Ureter (tissue), 1 donor: ENCODE measurements at regions not wholly inside any gene's neighbourhood (a gene's known extent, or its start where the extent isn't known, plus 50 kb on each side); places are given as distances from the start of the nearest gene placed in this dataset.

Experiments
- DNase-seq: peaks from one replicate; pipeline ENCODE4 v3.0.0-alpha.2; 2020; ENCODE audit warnings: low spot score
- donor health status: DM: yes; HTN: yes; CAD: no.

DNA sequence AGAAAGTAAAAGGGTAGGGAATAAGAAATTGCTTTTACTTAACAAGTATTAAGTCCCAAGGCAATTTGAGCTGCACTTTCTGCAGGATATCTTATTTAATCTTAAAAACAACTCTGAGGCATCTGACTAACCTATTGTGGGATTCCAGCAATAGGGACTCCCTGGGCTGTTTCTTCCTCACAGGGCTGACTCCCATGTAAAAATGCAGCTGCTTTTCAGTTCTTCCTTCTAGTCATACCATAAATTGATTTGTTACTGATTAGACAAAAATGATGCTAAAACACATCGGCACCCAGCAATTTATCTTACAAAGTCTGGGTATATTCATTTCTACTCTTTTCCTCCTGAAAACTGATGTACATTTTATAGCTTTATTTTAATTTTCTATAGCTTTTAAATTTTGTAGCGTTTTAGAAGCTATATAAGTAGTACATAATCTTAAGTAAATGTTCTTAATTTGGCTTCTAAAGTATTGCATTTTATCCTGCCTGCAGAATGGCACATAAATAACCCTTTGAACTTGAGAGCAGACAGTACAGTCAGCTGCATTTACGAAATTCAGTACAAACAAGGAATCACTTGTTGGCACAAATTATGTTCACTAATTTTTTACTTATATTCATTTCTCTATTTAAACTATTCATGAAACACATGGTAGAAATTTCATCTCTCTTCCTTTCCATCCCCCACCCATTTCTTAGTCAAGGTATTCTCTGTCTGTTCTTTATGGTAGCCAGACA is 102.4 kb upstream of the FRY start:
- DNase-seq = no peak

DNA sequence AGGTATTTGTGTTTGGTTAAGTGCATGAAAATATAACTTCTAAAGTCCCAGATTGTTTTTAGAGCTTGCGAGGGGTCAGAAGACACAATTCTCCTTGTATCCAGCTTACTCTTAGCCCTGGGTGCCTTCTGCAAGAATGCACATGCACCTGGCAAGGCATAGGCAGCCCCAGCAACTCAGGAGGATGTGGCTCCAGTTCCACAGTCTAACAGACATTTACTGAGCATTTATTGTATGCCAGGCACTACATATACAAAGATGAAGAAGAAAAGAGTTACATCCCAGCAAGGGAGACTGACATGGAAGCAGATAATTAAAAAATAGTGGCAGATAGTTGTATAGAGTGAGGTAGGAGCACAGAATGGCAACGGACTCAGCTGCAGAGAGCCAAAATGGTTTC is 101.1 kb upstream of the FRY start:
- no peak for DNase-seq

DNA sequence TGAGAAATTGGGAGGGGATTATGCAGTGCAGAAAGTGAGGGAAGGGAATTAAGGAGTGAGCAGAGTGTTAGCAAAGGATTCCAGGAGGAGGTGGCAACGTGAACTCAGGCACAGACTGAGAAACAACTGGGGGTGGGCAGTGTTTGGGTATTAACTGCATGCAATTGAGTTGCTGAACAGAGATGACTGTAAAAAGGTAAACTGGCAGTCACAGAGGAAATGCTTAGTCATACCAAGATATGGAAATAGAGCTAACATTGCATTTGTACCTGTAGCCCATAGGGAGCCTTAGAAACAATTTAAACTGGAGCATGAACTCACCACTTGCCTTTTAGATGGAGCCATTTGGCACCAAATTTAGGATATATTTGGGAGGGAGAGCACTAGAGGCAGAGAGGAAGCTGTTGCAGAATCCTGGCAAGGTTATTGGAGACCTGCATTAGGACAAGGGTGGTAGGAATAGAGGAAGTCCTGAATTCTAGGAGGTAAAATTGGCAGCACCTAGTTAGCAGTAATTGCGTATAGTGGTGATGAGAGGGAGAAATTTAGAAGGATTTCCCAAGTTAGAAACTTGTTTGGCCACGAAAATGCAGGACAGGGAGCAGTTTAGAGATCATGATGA is 100.6 kb upstream of the FRY start:
- DNase-seq = no peak

DNA sequence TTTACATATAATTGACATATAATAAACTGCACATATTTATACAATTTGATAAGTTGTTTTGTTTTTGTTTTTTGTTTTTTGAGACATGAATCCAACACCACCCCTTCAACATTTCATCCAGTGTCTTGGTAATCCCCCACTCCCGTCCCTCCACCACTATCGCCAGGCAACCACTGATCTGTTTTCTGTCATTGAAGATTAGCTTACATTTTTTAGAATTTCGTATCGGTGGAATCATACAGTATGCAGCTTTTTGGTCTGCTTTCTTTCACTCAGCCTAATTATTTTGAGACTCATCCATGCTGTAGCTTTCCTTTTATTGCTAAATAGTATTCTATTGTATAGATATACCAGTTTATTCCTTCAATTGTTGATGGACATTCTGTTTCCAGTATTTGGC is 94.1 kb upstream of the FRY start:
- no peak for DNase-seq

DNA sequence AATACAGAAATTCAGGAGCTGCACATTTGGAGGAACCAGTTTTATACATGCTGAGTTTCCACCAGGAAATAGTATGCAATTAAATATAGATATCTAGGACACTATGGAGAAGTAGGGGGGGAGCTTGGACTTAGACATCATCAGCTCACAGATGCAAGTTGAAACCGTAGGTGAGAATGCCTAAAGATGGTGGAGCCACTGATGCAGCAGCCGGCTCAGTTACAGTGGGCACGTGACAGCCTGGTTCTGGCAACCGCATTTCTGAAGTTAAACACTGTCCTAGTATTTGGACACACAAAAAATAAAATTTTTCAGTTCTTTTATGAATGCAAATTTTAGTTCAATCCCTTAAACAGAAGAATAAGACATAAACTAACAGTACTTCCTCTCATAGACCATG is 91.5 kb upstream of the FRY start:
- no peak for DNase-seq

DNA sequence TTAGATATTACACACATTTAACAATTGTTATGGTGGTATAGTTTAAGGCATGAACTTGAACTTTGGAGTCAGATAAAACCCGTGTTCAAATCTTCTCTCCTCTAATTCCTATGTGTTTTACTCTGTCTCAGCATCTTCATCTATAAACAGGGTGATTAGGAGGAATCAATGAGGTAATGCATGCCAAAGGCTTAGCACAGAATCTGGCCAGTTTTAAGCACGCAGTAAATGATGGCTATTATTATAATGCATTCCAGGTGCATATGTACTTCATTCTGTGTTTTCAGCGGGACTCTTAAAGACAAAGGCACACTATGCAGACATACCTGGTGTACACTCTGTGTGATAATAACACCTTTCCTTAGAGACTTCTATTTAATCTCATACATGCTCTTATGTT is 88.0 kb upstream of the FRY start:
- DNase-seq = no peak

DNA sequence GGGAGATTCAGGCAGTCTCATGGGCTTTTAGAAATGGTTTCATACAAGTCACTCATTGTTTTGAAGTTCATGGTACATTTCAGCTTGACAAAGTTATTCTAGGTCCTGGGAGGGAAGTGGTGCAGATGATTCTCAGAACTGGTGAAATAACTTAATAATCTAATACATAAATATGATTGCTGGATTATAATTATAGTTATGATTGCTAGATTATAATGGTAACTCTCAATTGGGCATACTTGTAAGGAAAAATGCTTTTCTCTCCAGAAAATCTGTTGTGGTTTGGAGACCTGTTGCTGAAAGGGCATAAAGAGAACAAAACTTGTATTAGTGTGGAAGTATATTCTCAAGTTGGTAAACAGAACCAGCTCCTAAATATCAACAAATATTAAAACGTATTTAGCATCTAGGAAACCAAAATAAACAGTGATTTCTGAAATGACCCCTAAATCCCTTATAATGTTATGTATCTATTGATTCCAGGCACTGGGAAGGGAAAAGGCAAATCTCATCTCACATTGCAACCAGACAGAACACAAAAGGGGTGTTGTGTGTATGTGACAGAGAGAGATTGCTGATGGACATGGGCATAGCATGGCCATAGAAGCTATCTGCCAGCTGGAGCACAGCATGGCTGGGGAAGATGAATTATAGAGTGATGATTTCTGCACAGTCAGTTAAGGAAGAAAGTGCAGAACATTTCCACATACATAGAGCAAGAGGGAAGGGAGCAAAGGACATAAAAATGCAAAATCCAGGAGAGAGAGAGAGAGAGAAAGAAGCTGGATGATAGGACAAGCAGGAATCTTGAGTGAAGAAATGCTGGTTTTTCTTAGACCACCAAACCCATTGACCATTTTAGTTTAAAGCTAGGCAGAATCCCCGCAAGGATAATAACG is 87.1 kb upstream of the FRY start:
- DNase-seq = no peak

DNA sequence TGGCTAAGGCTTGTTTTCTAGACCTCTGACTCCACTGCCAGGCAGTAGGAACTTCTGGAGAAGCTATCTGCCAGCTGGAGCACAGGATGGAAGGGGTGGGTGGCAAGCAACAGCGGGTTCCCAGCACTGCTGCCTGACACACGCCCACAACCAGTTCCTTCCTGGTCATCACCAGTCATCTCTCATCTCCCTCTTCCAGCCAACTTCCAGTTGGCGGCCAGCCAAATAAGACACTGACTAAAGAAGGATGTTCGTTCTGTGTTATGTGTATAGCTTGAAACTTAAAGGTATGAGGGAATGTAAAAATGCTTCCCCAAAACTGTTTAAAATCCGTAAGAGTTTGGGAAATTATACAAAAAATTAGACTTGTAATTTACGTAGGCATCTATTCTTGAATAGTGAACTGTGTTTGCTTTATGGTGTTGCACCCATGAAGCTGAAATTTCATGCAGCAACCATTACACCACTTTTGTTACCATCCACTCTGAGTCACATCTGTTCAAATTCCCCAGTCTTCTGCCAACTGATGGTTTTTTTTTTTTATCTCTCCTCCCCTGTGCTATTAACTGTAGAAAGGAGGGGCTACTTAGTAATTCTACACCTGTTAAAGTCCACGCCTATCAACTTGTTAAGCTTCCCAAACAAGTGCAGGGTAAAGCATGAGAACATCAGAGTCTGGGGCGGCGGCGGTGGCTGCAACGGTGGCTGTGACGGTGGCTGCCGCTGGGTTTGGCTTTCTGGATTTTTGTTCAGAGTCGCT is 86.2 kb upstream of the FRY start:
- DNase-seq = peak; percentile 62

DNA sequence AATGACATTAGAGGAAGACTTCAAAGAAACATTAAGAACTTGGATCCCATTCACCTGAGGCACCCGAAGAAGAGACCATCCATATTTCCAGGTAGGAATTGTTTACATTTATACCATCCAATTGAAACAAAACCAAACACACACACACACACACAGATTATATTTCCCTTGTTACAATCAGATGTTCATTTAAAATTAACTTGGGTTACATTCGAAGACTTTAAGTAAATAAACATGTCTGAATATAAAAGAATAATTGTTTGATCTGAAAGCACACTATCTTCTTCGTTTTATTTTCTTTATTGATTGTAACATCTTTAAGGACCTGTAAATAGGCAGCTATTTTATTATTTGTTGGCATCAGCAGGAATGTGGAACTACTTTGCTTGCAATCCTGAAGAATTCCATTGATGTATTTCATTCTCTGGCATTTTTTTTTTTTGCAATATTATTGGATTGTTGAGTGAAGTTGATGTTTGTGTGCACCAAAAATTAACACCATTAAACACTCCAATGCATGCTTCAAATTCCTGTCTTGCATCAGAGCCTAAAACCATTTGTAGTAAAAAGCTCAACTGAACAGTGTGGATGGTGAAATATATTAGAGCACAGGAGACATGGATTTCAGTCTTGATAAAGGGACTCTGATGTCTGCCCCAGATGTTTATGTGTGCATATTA is 85.3 kb upstream of the FRY start:
- DNase-seq = no peak

DNA sequence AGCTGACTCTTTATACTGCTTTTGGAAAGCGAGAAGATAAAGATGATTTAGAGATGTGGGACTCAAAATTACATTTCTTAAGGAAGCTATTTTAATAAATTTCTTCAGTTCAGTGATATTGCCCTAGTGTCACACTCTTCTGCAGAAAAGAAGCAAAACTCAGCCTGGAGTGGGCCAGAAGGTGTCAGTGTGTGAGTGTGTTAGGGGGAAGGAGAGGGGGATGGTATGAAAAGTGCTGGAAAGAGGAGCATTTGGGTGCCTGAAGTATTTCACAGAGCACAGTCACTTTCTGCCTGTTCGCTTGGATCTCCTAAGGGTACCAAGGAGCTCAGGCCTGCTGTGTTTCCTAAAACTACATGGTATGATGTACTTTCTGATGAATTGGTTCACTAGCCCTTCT is 84.5 kb upstream of the FRY start:
- DNase-seq = no peak

DNA sequence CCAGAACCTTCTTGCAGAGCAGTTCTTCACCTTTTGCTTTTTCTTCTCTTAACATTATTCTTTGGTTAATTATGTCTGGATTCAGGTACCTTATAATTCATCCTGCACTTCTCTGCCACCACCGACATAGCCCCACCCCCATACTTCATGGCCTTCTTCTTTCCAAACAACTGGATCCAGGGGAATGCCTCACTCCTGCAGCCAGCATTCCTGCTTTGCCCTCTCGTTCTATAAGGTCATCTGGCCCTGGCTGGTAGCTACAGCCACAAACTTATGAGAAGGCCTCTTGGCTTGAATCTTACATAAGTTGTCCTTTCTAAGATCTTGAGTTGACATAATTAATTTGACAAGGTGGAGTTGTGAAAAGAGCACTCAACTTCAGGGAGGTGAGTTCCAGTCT is 84.1 kb upstream of the FRY start:
- DNase-seq = no peak

DNA sequence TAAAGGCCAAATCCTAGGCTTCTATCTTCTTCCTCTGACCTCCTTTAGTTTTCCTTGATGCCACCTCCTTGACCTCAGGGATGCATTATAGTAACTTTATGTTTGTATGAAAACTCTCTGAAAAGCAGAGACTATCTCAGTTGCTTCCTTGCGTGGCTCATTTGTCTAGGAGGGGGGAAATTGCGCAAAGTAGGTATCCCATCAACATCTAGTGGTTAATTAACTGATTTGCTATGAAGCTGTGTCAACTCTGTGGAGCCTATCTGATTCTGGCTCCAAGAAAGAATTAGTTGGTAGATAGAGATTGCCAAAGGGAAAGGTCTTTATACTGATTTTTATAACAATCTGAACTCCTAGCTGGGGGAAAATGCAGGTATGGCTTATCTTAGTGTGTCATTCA is 82.1 kb upstream of the FRY start:
- DNase-seq = no peak

DNA sequence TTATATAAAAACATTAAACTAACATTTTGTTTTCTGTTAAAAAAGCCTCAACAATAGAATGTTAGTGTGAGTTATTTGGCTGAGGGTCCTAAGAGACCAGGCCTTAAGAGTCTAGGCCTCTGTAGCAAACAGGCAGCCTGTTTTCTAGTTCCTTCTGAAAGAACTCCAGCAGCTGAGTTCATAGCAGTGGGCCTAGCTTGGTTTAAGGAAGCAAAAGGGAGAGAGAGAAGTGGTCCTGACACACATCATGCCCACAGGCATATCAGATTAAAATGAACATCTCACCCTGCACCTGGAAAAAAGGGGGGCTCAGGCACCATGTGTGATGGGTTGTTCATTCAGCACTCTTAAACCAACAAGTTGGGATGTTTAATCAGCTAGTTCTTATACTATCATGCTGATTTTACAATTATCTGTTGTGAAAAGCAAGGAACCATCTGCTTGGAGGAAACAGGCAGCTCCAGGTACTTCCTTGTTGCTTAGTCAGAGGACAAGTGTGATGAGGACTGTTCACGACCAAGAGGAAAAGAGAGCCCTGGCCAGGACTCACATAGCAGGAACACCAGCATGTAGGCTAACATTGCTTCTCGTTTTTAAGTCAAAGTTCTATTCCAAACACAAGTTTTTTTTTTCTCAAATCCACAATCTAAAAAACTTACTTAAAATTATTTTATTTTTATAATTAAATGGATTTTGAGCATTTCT is 81.3 kb upstream of the FRY start:
- no peak for DNase-seq

DNA sequence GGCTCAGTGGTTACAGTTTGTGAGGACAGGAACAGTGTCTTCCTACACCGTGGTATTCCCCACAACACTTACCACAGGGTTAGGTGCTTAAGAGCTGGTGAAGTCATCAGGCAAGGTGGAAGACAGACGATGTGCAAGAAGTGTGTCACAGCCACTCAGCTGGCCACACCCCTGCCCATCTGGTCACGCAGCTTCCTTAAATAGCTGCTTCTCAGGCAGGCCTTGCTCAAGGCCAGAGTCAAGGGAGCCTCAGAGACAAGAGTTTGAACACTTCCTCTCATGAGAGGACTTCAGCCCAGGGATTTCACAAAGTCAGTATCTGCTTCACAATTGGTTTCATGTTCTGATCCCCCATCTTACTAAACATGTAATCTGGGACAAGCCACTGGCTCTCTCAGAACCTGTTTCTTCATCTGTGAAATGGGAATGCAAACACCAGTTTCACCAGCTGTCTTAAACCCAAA is 80.3 kb upstream of the FRY start:
- DNase-seq = peak; percentile 66

DNA sequence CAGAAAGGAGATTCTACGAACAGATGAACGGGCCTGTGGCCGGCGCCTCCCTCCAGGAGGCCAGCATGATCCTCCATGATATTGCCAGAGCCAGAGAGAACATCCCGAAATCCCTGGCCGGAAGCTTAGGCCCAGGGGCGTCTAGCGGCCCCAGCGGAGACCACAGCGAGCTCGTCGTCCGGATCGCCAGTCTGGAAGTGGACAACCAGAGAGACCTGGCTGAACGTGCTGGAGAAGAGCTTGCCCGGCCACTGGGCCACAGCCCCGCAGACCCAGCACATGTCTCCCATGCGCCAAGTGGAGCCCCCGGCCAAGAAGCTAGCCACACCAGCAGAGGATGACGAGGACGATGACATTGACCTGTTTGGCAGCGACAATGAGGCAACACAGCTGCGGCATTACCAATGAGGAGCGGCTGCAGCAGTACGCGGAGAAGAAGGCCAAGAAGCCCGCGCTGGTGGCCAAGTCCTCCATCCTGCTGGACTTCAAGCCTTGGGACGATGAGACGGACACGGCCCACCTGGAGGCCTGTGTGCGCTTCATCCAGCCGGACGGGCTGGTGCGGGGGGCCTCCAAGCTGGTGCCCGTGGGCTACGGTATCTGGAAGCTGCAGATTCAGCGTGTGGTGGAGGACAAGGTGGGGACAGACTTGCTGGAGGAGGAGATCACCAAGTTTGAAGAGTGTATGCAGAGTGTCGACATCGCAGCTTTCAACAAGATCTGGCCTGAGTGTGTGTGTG is 78.8 kb upstream of the FRY start:
- DNase-seq = no peak

DNA sequence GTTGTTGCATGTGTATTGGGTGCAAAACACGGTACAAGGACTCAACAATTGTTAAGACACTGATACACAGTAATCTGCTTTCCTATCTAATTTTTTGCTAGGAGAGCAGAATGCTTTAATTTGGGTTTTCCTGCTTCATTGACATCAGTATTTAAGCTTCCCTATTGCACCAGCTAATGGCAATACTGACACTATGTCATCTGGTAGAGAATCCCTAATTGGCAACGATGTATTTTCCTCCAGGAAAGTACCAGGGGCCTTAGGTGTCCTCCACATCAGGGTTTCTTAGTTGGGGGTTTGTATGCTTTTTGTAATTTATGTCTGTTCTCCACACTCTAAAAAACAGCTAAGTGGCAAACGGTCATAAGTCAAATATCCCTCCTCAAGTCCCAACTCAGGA is 76.5 kb upstream of the FRY start:
- no peak for DNase-seq

DNA sequence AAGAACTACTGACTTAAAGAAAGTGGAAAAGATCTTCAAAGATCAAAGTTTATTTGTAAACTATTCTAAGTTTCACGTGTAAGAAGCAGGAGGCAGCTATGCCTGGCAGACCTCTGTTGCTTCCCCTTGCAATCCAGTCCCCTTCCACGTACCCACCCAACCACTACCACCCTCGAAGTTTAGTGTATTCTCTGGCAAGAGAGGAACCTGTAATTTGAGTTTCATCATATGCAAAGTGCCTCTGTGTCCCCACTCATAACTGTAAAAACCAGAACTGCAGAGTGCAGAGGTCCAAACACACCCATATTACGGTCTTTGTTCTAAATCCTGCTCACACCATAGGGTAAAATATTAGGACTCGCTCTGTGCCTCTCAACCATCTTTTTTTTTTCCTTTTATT is 75.8 kb upstream of the FRY start:
- DNase-seq = no peak

DNA sequence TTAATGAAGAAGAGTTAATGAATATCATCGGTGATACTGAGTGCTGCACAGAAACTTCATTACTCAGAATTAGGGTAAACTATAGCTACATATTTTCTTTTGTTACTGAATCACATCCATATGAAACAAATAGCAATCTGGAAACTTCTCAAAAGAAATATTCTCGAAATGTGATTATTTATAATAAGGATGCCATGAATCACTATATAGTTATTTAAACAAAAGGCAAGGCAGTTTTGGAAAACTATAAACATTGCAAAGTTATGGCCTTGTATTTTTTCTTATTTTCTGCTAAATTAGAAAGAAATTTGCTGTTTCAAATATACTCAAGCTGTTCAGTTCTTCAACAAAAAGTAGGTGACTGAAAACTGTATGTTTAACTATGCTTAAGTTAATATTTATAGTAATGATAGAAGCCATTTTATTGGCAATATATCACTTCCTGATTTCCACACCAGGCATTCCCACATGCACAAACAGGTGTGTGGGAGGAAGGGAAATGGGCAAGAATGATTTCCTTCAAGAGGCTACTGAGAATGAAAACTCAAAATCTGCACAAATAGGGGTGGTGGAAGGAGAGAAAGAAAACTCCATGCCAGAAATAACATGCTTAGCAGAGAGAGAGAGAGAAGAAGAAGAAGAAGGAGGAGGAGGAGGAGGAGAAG is 74.5 kb upstream of the FRY start:
- no peak for DNase-seq

DNA sequence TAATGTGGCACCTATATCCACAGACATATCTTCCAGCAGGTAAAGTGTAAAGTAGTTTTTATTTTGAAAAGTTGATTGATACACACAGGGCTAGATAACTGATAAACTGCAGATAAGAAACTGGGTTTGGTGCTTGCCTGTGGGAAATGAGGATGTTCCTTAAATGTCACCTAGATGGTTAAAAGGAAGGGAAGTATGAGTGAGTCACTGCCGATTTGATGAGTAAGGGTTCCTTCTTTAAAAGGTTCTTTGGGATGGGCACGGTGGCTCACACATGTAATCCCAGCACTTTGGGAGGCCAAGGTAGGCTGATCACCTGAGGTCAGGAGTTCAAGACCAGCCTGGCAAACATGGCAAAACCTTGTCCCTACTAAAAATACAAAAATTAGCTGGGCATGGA is 73.8 kb upstream of the FRY start:
- DNase-seq = no peak
